GM18870 (cell line): ENCODE measurements at regions not wholly inside any gene's neighbourhood (a gene's known extent, or its start where the extent isn't known, plus 50 kb on each side); places are given as distances from the start of the nearest gene placed in this dataset.
"Not testable (repeated sequence)": the region's sequence is repeated elsewhere in the genome, so short reads cannot be mapped to it uniquely, and the experiment has no call there.

Experiments
- ATAC-seq: cut with Tn5 transposase; IDR thresholded peaks from one replicate; pipeline ENCODE4 v1.9.1; 2021; ENCODE audit warnings: moderate library complexity; ENCODE audit not compliant: unreplicated experiment

DNA sequence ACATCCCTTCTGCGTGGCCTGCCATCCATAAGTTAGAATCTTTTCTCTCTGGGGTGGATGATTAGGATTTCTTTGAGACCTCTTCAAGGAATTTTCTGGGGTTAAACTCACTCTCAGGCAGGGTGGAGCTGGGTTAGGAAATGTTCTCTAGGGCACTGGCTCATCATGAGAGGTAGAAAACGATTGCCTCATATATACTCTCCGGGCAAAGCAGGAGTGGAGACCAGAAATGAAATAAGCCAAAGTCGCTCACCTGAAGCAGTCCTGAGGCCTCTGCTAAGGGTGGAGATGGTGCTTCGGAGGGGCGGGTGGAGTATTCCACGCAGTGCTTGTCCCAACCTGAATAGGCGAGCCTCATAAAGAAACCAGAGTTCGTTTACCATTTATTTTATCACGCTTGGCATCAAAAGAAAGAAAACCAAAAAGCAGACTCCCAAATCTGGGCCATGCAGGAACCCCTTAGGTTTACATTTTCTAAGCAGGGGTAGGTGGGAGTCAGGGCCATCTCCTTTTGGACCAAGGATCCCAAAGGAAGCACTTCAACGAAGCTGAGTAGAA is 249.3 kb upstream of the MEIS1 start:
- no peak for ATAC-seq

- not testable (repeated sequence) for ATAC-seq
These were observed 257.7 kb upstream of the MEIS1 start for GRCh38 chr2:66177128-66177796.

DNA sequence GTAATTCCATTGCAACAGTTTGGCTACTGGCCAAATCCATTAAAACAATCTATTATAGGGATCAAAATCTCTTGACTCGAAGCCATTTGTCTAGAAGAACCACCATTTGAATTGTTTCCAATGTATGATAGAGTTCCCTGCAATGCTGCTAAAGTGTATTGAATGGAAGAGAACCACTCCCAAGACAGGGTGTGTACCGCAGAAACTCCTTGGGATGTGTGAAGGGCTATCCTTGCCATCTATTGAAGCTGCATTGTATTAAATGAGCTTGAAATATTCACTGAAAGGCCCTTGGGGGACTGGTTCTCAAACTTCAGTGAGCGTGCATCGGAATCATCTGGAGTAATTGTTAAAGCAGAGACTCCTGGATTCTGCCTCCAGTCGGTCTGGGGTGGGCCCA is 260.4 kb upstream of the MEIS1 start:
- no peak for ATAC-seq

- no peak for ATAC-seq
These were observed 261.3 kb upstream of the MEIS1 start for GRCh38 chr2:66173645-66174044.

- no peak for ATAC-seq
These were observed 263.4 kb upstream of the MEIS1 start for GRCh38 chr2:66171530-66171929.

DNA sequence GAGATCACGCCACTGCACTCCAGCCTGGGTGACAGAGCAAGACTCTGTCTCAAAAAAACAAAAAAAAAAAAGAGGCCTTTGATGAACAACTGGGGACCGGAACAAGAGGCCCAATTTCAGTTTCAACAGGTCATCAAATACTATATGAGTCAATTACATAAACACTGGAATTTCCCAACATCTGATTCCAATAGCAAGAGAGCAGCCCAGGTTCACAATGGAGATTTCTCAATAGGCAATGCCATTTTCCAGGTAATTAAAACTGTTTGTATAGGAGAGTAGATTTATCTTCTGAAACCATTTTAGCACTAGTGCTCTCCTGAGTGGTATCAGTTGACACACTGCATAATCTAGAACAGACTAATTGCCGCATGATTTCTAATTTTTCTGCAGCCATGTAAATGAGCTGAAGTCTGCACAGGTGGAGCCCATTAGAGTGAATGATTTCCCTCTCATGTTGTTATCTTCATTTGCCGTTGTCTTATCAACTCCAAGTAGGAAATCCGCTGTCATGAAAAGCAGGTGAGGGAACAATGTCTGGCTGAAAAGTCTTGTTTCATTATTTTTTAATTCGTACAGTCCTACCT is 264.1 kb upstream of the MEIS1 start:
- no peak for ATAC-seq

- ATAC-seq = no peak
These were observed 265.8 kb upstream of the MEIS1 start for GRCh38 chr2:66169076-66169475.

- no peak for ATAC-seq
These were observed 270.5 kb upstream of the MEIS1 start for GRCh38 chr2:66164470-66164869.

DNA sequence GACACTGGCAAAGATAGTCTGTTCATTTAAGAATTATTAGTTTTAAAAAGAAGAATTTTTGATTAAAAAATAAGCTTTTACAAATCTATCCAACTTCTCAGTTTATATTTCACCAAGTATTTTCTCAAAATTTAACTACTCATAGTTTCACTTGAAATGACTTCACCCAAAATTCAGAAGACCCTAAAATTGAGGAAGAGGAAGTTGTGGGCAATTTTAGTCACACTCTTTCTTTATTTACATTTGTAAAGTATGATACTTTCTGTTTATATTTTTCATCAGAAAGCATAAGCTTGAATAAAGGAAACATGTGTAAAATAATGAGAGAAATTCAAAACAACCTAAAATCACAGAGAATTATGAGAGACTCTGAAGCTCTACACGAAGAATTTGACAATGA is 278.8 kb upstream of the MEIS1 start:
- ATAC-seq = no peak

GRCh38 chr2:66153941-66154340 is 281.0 kb upstream of the MEIS1 start:
- no peak for ATAC-seq

DNA sequence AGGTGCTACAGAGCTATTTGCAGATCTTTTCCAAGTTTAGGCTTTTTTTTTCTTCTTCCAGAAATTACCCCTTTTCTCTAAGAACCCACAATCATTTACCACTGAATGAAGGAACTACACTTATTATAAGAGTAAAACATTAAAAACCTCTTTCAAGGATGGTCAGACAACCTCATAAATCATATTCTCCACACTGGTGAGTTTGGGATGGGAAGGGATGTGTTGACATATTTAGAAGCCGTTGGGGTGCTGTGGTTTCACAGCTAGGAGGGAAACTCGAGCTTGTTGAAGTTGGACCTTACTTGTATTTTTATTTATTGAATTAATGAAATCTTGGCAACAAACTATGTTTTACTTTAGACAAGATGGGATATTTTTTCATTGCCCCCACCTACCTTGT is 289.4 kb upstream of the MEIS1 start:
- ATAC-seq = no peak

DNA sequence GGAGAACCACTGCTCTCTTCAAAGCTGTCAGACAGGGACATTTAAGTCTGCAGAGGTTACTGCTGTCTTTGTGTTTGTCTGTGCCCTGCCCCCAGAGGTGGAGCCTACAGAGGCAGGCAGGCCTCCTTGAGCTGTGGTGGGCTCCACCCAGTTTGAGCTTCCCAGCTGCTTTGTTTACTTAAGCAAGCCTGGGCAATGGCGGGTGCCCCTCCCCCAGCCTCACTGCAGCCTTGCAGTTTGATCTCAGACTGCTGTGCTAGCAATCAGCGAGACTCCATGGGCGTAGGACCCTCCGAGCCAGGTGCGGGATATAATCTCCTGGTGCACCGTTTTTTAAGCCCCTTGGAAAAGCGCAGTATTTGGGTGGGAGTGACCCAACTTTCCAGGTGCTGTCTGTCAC is 290.6 kb upstream of the MEIS1 start:
- ATAC-seq = not testable (repeated sequence)

- ATAC-seq = no peak
These were observed 297.3 kb upstream of the MEIS1 start for GRCh38 chr2:66137606-66138130.

DNA sequence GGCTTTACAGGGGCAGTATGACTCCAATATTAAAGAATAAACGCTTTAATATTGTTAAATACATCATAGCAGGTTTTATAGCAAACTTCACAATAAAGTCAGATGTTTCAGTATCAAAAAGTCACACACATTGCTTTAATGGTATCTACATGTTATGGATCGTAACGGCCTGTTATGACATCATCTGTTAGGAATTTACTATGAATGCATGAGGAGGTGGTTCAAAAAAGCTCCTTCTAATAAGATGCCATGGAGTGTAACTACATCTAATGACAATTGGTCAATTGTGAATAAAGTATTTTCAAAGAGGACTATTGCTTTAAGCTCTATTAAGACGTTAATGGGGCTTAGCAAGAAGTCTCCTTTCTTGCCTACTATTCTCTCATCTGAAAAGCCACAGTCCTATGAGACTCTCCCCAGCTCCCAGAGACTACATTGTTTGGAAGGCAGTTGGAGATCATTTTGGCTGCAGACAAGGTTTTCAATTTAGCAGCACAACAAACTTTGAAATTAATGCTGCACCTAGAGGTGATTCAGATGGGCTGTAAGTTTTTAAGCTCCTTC is 300.7 kb upstream of the MEIS1 start:
- ATAC-seq = no peak

GRCh38 chr2:66127656-66128055 is 307.3 kb upstream of the MEIS1 start:
- no peak for ATAC-seq

- ATAC-seq = no peak
These were observed 307.9 kb upstream of the MEIS1 start for GRCh38 chr2:66127061-66127460.

DNA sequence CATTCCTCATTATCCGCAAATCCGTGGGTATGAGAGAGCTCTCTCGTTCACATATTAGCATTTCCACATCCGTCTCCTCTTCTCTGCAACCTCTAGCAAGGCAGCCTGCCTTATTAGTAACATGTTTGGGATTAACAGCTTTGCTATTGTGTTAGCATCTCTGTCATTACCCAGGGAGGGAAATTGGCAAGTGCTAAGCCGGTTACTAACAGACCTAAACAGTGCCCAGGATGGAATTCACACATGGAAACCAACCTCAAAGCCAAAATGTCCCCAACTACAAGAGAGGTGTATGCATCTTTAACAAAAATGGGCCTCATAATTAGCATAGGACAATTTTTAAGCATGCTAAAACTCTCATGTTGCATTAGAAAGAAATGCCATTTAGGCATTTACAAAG is 309.0 kb upstream of the MEIS1 start:
- no peak for ATAC-seq

GRCh38 chr2:66122516-66122915 is 312.4 kb upstream of the MEIS1 start:
- ATAC-seq = no peak

- no peak for ATAC-seq
These were observed 313.0 kb upstream of the MEIS1 start for GRCh38 chr2:66121946-66122345.

GRCh38 chr2:66113988-66114625 is 320.8 kb upstream of the MEIS1 start:
- ATAC-seq = no peak

- ATAC-seq = no peak
These were observed 323.2 kb upstream of the MEIS1 start for GRCh38 chr2:66111706-66112105.

GRCh38 chr2:66110608-66111007 is 324.3 kb upstream of the MEIS1 start:
- ATAC-seq = no peak
